ENCODE measurements at regions not wholly inside any gene's neighbourhood (a gene's known extent, or its start where the extent isn't known, plus 50 kb on each side); places are given as distances from the start of the nearest gene placed in this dataset.

DNA sequence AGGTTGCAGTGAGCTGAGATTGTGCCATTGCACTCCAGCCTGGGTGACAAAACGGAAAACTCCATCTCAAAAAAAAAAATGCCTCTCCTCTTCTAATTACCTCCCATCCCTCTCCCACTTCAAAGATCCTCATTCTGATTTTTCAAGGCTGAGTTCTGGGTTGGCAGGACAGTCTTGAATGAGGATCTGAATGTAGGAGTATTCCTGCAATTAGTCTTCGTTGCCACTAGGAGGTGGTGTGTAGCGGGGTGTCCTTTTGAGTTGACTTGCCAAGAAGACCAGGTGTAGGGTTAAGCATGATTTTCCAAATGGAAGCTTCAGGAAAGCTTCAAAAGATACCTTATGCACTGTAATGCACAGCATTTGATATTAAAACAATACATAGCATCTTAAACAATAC lies 169.9 kb downstream of the ASMT start:
- ATAC-seq = no peak
- TF ChIP-seq, protein P1, sequence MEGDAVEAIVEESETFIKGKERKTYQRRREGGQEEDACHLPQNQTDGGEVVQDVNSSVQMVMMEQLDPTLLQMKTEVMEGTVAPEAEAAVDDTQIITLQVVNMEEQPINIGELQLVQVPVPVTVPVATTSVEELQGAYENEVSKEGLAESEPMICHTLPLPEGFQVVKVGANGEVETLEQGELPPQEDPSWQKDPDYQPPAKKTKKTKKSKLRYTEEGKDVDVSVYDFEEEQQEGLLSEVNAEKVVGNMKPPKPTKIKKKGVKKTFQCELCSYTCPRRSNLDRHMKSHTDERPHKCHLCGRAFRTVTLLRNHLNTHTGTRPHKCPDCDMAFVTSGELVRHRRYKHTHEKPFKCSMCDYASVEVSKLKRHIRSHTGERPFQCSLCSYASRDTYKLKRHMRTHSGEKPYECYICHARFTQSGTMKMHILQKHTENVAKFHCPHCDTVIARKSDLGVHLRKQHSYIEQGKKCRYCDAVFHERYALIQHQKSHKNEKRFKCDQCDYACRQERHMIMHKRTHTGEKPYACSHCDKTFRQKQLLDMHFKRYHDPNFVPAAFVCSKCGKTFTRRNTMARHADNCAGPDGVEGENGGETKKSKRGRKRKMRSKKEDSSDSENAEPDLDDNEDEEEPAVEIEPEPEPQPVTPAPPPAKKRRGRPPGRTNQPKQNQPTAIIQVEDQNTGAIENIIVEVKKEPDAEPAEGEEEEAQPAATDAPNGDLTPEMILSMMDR (IDR thresholded peaks at IDR 0.05) = peak in 1 of 9 donors; percentile 16

DNA sequence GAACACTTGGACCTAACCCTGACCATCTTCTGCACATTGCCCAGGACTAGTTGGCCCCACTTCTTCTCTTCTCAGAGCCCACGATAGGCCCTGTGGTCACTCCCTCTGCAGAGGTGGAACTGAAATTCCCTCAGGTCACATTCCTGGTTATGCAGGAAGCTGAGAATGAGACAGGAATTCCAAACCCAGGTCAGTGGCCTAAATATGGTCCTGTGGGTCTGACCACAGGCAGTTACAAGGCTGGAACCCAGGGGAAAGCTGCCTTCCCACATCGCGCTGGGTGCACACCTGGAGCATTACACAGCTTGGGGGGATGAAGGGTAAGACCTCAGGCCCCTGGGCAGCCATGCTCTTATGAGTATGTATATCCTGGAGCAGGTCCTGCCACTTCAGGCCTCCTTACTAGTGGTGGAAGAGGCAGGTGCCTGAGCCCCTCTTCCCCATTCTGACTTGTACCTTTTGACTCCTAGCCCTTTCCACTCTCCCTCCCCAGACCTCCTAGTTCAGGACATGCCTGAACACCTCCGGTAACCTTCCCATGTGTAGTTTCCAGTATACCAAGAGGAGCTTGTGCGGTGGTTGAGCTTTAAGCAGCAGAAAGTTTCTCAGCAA lies 173.5 kb downstream of the ASMT start:
- H3K4me1 ChIP-seq = no peaks in the 10 kb centered on the region
- H3K27ac ChIP-seq = no peak overlapping the region
- 93 to 94% methylated on average over 5 of the region's 5 CpGs for WGBS, 2 donors
- ATAC-seq (no peak), DNase-seq (no peak)
- H3K4me3 ChIP-seq = no peak overlapping the region
- no peaks in the 10 kb centered on the region for H3K27me3 ChIP-seq
- peaks cover 0 to 25% (median 7%) of the 10 kb centered on the region in 11 donors for H3K9me3 ChIP-seq
- TF ChIP-seq, protein P1 (IDR thresholded peaks at IDR 0.05) = no peak
- H3K36me3 ChIP-seq = no peaks in the 10 kb centered on the region
- intact Hi-C loops (cut with DNase I) = no loop called here

More for the DNA sequence above, 169.9 kb downstream of the ASMT start:
- Histone ChIP-seq H3K4me3 (no peak overlapping the region), H3K27ac (no peak overlapping the region), H3K9me3 (peaks cover 0 to 29% (median 7%) of the 10 kb centered on the region in 11 donors), H3K36me3 (no peaks in the 10 kb centered on the region), H3K4me1 (no peaks in the 10 kb centered on the region), H3K27me3 (no peaks in the 10 kb centered on the region)
- intact Hi-C loops (cut with DNase I) = no loop called here
- WGBS, 2 donors = 83 to 87% methylated on average over 3 of the region's 3 CpGs
- no peak for DNase-seq

DNA sequence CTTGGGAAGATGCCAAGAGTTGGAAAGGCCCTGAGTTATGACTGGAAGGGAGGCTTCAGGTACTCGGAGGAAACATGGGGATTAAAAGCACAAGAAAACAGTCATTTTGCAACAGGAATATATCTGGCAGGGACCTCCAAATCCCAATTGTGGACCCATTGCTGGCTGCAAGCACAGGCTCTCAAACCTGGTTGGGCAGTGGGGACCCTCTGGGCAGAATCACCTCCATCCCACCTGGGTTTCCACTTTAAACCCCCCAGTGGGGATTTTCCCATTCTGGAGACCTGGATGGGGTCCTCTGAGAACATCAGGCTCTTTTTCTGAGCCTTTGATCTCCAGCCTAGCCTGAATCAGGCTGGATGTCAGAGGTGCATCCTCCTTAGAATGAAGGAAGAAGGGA lies 177.8 kb downstream of the ASMT start:
- TF ChIP-seq, protein P1 (IDR thresholded peaks at IDR 0.05) = no peak
- WGBS, 2 donors = 53 to 92% methylated on average over 1 of the region's 1 CpG

DNA sequence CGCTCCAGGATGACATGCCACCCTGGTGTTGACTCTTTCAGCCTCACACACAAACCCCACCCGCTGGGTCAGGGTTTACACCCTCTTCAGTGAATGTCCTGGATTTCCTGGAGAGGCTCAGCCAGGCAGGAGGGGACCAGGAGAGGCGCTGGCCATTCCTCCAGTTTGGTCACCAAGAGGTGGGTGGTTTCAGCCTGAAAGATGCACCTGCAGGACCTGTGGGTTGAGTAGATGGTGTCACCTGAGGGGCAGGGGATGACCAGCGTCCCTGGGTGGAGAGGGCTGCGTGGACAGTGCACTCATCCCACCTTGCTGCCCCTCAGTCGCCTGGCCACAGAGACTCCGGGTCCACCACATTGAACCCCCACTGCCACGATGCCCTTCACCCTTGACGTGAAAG lies 179.7 kb downstream of the ASMT start:
- WGBS, 2 donors = 78 to 82% methylated on average over 9 of the region's 9 CpGs
- Histone ChIP-seq H3K9me3 (no peaks in the 10 kb centered on the region), H3K36me3 (no peaks in the 10 kb centered on the region), H3K4me3 (no peak overlapping the region), H3K27ac (no peak overlapping the region), H3K27me3 (peaks cover 0 to 3% (median 0%) of the 10 kb centered on the region in 7 donors), H3K4me1 (no peaks in the 10 kb centered on the region)
- TF ChIP-seq, protein P1 (IDR thresholded peaks at IDR 0.05) = no peak
- intact Hi-C loops (cut with DNase I) = no loop called here
- no peak for ATAC-seq
- no peak for DNase-seq

More for the DNA sequence above, 177.8 kb downstream of the ASMT start:
- no peak for DNase-seq
- Histone ChIP-seq H3K9me3 (no peaks in the 10 kb centered on the region), H3K36me3 (no peaks in the 10 kb centered on the region), H3K4me1 (no peaks in the 10 kb centered on the region), H3K27me3 (peaks cover 0 to 3% (median 0%) of the 10 kb centered on the region in 7 donors), H3K27ac (no peak overlapping the region), H3K4me3 (no peak overlapping the region)
- intact Hi-C loops (cut with DNase I) = no loop called here
- no peak for ATAC-seq
